ENCODE measurements at regions not wholly inside any gene's neighbourhood (a gene's known extent, or its start where the extent isn't known, plus 50 kb on each side); places are given as distances from the start of the nearest gene placed in this dataset.

DNA sequence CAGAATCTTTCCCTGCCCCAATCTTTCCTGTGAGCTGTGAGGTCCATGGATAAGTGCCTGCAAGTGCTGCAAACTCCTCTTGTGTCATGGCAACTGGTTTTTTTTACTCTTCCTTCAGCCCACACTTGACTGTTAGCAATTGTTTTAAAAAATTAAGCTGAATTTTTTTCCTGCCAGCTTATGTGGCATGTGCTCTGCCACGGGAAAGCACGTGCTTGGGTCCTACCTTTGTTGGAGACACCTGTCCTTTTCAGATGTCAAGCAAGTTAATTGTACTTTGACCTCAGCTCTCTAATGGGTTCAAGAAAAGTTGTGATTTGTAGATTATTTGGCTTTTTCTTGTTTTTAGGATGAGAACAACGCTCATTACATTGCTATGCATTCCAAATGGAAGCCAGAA lies 398.5 kb downstream of the NUF2 start:
- no peak for DNase-seq (ENCODE audit: low read depth, low spot score)
- H3K27ac ChIP-seq (ENCODE audit: low read depth, low read length), result no peak overlapping the region
- ChIA-PET POLR2A (no interaction called here), CTCF (no interaction called here)
- TF ChIP-seq, protein P1, sequence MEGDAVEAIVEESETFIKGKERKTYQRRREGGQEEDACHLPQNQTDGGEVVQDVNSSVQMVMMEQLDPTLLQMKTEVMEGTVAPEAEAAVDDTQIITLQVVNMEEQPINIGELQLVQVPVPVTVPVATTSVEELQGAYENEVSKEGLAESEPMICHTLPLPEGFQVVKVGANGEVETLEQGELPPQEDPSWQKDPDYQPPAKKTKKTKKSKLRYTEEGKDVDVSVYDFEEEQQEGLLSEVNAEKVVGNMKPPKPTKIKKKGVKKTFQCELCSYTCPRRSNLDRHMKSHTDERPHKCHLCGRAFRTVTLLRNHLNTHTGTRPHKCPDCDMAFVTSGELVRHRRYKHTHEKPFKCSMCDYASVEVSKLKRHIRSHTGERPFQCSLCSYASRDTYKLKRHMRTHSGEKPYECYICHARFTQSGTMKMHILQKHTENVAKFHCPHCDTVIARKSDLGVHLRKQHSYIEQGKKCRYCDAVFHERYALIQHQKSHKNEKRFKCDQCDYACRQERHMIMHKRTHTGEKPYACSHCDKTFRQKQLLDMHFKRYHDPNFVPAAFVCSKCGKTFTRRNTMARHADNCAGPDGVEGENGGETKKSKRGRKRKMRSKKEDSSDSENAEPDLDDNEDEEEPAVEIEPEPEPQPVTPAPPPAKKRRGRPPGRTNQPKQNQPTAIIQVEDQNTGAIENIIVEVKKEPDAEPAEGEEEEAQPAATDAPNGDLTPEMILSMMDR (IDR thresholded peaks at IDR 0.05; ENCODE audit: low read depth, low read length), result no peak
- no peaks in the 10 kb centered on the region for H3K9me3 ChIP-seq (ENCODE audit: control insufficient read depth, insufficient read depth, low read length)
- H3K4me3 ChIP-seq (ENCODE audit: low read depth, low read length), result no peak overlapping the region
- no peaks in the 10 kb centered on the region for H3K27me3 ChIP-seq (ENCODE audit: control insufficient read depth, insufficient read depth, low read length)

DNA sequence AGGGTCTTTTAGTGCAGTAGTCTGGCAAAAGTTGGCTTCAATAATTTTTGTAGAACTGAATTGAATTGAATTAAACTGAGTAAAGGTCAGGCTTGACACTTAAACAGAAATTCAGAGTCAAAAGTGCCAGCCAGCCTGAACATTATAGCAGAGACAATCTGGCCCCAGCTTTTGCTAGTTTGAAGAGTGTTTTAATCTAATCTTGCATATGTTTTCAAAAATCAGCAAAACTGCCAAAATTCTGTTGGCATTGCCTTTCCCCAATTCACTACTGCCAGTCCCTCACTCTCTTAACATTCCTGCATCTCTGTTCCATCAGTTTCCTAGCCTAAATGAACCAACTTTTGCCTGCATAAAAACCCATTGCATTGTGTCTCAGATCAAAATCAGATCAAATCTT lies 403.8 kb downstream of the NUF2 start:
- Histone ChIP-seq H3K27me3 (ENCODE audit: control insufficient read depth, insufficient read depth, low read length) (no peaks in the 10 kb centered on the region), H3K9me3 (ENCODE audit: control insufficient read depth, insufficient read depth, low read length) (no peaks in the 10 kb centered on the region), H3K27ac (ENCODE audit: low read depth, low read length) (no peak overlapping the region), H3K4me3 (ENCODE audit: low read depth, low read length) (no peak overlapping the region)
- DNase-seq (ENCODE audit: low read depth, low spot score), result no peak
- ChIA-PET CTCF (no interaction called here), POLR2A (no interaction called here)
- TF ChIP-seq, protein P1 (IDR thresholded peaks at IDR 0.05; ENCODE audit: low read depth, low read length), result no peak

DNA sequence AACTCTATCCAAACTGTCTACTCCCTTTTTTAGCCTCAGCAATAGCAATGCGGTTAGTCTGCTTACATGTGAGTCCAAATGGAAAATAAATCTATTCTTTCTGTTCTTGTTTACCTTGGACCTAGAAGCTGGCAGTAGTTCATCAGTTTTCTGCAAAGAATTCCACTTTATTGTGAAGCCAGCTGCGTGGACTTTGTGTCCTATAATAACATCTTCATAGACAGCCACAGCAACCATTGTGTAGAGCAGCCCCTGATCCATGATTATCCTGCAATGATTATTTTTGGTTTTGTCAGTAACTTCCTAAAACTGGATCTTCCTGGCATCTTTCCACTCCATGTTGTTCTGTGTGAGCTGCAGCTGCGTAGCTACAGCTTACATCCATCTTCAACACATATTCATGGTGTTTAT lies 408.7 kb downstream of the NUF2 start:
- H3K9me3 ChIP-seq (ENCODE audit: control insufficient read depth, insufficient read depth, low read length), result no peaks in the 10 kb centered on the region
- no peak for DNase-seq (ENCODE audit: low read depth, low spot score)
- ChIA-PET CTCF (no interaction called here), POLR2A (no interaction called here)
- H3K4me3 ChIP-seq (ENCODE audit: low read depth, low read length), result no peak overlapping the region
- H3K27ac ChIP-seq (ENCODE audit: low read depth, low read length), result no peak overlapping the region
- no peaks in the 10 kb centered on the region for H3K27me3 ChIP-seq (ENCODE audit: control insufficient read depth, insufficient read depth, low read length)
- TF ChIP-seq, protein P1 (IDR thresholded peaks at IDR 0.05; ENCODE audit: low read depth, low read length), result no peak

DNA sequence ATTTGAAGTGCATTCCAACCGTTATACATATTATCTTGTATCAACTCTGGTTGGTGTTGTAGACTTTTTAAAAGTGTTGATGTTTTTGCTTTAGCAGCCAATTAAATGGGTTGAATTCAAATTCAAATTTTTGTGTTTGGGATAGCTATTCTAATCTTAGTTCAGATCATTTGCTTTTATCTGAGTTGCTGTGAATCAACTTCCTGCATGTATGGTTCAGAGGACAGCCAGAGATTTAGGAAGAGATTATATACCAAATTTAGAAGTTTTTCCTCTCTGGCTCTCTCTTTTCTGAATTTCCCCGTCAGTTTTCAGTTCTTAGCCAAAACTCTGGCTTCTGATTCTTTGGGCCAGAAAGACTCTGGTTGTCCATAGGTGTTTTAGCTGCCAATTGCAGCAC lies 415.5 kb downstream of the NUF2 start:
- Histone ChIP-seq H3K4me3 (ENCODE audit: low read depth, low read length) (no peak overlapping the region), H3K9me3 (ENCODE audit: control insufficient read depth, insufficient read depth, low read length) (no peaks in the 10 kb centered on the region), H3K27ac (ENCODE audit: low read depth, low read length) (no peak overlapping the region), H3K27me3 (ENCODE audit: control insufficient read depth, insufficient read depth, low read length) (no peaks in the 10 kb centered on the region)
- ChIA-PET POLR2A (no interaction called here), CTCF (no interaction called here)
- DNase-seq (ENCODE audit: low read depth, low spot score), result no peak
- TF ChIP-seq, protein P1 (IDR thresholded peaks at IDR 0.05; ENCODE audit: low read depth, low read length), result no peak

DNA sequence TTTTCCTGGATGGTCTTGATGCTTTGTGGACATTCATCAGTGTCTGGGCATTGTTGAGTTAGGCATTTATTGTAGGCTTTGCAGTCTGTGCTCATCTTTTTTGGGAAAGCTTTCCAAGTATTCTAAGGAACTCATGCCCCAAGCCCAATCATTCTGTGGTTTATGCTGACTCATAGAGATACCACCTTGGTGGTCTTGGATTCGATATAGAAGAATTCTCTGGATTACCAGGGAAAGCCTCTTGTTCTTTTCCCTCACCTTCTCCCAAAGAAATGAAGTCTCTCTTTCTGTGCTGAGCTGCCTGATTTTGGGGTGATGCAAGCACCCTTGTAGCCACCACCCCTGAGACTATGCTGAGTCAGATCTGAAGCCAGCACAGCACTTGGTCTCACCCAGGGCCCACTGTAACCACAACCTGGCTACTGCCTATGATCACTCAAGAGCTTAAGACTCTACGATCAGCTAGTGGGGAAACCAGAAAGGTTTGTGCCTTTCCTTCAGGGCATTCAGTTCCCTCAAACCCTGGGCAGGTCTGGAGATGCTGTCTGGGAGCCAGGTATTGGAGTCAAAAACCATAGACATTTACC lies 422.6 kb downstream of the NUF2 start:
- ChIA-PET CTCF (no interaction called here), POLR2A (no interaction called here)
- no peaks in the 10 kb centered on the region for H3K27me3 ChIP-seq (ENCODE audit: control insufficient read depth, insufficient read depth, low read length)
- no peaks in the 10 kb centered on the region; the same call in 1 of the 2 replicates for H3K9me3 ChIP-seq (ENCODE audit: control insufficient read depth, insufficient read depth, low read length)
- DNase-seq (ENCODE audit: low read depth, low spot score), result no peak
- no peak overlapping the region for H3K4me3 ChIP-seq (ENCODE audit: low read depth, low read length)
- TF ChIP-seq, protein P1 (IDR thresholded peaks at IDR 0.05; ENCODE audit: low read depth, low read length), result no peak
- no peak overlapping the region for H3K27ac ChIP-seq (ENCODE audit: low read depth, low read length)
